HEK293 (cell line): ENCODE measurements at regions not wholly inside any gene's neighbourhood (a gene's known extent, or its start where the extent isn't known, plus 50 kb on each side); places are given as distances from the start of the nearest gene placed in this dataset.
"Not testable (repeated sequence)": the region's sequence is repeated elsewhere in the genome, so short reads cannot be mapped to it uniquely, and the experiment has no call there.

Experiments used
- CTCF ChIA-PET: fragments of 350-600 bp; formaldehyde crosslinking; extraction: SDS; loops from one replicate; lab custom pipeline; 2021; ENCODE audit warnings: antibody characterized with exemption; lab: Yijun Ruan, JAX
- POLR2A ChIA-PET: fragments of 300-600 bp; formaldehyde crosslinking; extraction: SDS; loops from one replicate; lab custom pipeline; 2020; ENCODE audit warnings: antibody characterized with exemption, inconsistent platforms; lab: Yijun Ruan, JAX
- H3K27ac ChIP-seq: fragments of 200-500 bp; sonication (Bioruptor generic); 2 replicates; pipeline ENCODE4 v1.5.1; 2014; ENCODE audit warnings: low read depth, low read length, control low read depth, inconsistent platforms; ENCODE audit errors: extremely low read depth
- H3K36me3 ChIP-seq, 2 experiments: fragments of 200-500 bp in 1 of 2; sonication (Bioruptor generic) in 1 of 2; 1 replicate in 1 of 2; 2 replicates in 1 of 2; pipeline ENCODE4 v1.5.1; 2014 to 2017; ENCODE audit warnings: inconsistent platforms in 2 of 2, low read length in 2 of 2; ENCODE audit not compliant: control insufficient read depth in 2 of 2, insufficient read depth in 1 of 2
- H3K4me1 ChIP-seq: fragments of 200-500 bp; sonication (Bioruptor generic); 2 replicates; pipeline ENCODE4 v1.5.1; 2014; ENCODE audit warnings: mild to moderate bottlenecking, low read length, inconsistent platforms; ENCODE audit not compliant: control insufficient read depth, insufficient read depth
- H3K4me3 ChIP-seq: 2 replicates; pipeline ENCODE4 v1.5.1; 2011; ENCODE audit warnings: low read depth, mild to moderate bottlenecking, control low read depth, low read length, moderate library complexity
- H3K9me3 ChIP-seq: fragments of 200-500 bp; sonication (Bioruptor generic); 2 replicates; pipeline ENCODE4 v1.5.1; 2014; ENCODE audit warnings: low read depth, low read length, inconsistent platforms; ENCODE audit not compliant: control insufficient read depth, insufficient read depth
- OVOL3 ChIP-seq: fragments of 450-650 bp; formaldehyde crosslinking; IDR thresholded peaks from 2 replicates; pipeline ENCODE4 v1.5.1; 2016; ENCODE audit warnings: missing biosample characterization, missing genetic modification characterization
- REPIN1 ChIP-seq: fragments of 450-650 bp; formaldehyde crosslinking; IDR thresholded peaks from 2 replicates; pipeline ENCODE4 v1.5.1; 2017; ENCODE audit warnings: missing biosample characterization, missing genetic modification characterization, low read depth
- ZBTB8A ChIP-seq: fragments of 450-650 bp; formaldehyde crosslinking; IDR thresholded peaks from 2 replicates; pipeline ENCODE4 v1.5.1; 2016; ENCODE audit warnings: missing biosample characterization, missing genetic modification characterization
- ZFHX2 ChIP-seq: fragments of 450-650 bp; formaldehyde crosslinking; conservative IDR thresholded peaks from 2 replicates; pipeline ENCODE4 v1.5.1; 2016; ENCODE audit warnings: missing biosample characterization, missing genetic modification characterization
- ZFP41 ChIP-seq: fragments of 450-650 bp; formaldehyde crosslinking; IDR thresholded peaks from 2 replicates; pipeline ENCODE4 v1.5.1; 2016; ENCODE audit warnings: missing biosample characterization, missing genetic modification characterization, borderline replicate concordance
- ZNF138 ChIP-seq: fragments of 450-650 bp; formaldehyde crosslinking; IDR thresholded peaks from 2 replicates; pipeline ENCODE4 v1.5.1; 2016; ENCODE audit warnings: missing biosample characterization, missing genetic modification characterization, borderline replicate concordance
- ZNF184 ChIP-seq: fragments of 450-650 bp; IDR thresholded peaks from 2 replicates; pipeline ENCODE4 v1.5.1; 2018; ENCODE audit warnings: missing biosample characterization, mild to moderate bottlenecking, missing genetic modification characterization
- ZNF214 ChIP-seq: fragments of 450-650 bp; formaldehyde crosslinking; IDR thresholded peaks from 2 replicates; pipeline ENCODE4 v1.5.1; 2017; ENCODE audit warnings: missing biosample characterization, mild to moderate bottlenecking, missing genetic modification characterization, borderline replicate concordance
- ZNF585B ChIP-seq: fragments of 450-650 bp; formaldehyde crosslinking; IDR thresholded peaks from 2 replicates; pipeline ENCODE4 v1.5.1; 2016; ENCODE audit warnings: missing biosample characterization, missing genetic modification characterization
- ZNF701 ChIP-seq: fragments of 450-650 bp; formaldehyde crosslinking; IDR thresholded peaks from 2 replicates; pipeline ENCODE4 v1.5.1; 2016; ENCODE audit warnings: missing biosample characterization, missing genetic modification characterization
- ZNF785 ChIP-seq: fragments of 450-650 bp; formaldehyde crosslinking; IDR thresholded peaks from 2 replicates; pipeline ENCODE4 v1.5.1; 2016; ENCODE audit warnings: missing biosample characterization, missing genetic modification characterization
- ZNF843 ChIP-seq: fragments of 450-650 bp; formaldehyde crosslinking; IDR thresholded peaks from 2 replicates; pipeline ENCODE4 v1.5.1; 2016; ENCODE audit warnings: missing biosample characterization, missing genetic modification characterization
- TF ChIP-seq, protein P1 (sequence below): fragments of 450-650 bp; formaldehyde crosslinking; IDR thresholded peaks from 2 replicates; pipeline ENCODE4 v1.5.1; 2016; ENCODE audit warnings: missing biosample characterization, missing genetic modification characterization
- TF ChIP-seq, protein P2 (sequence below): fragments of 450-650 bp; formaldehyde crosslinking; IDR thresholded peaks from 2 replicates; pipeline ENCODE4 v1.5.1; 2017; ENCODE audit warnings: missing biosample characterization, missing genetic modification characterization
- TF ChIP-seq, protein P3 (sequence below): fragments of 450-650 bp; formaldehyde crosslinking; IDR thresholded peaks from 2 replicates; pipeline ENCODE4 v1.5.0; 2017; ENCODE audit warnings: missing biosample characterization, missing genetic modification characterization, borderline replicate concordance

DNA sequence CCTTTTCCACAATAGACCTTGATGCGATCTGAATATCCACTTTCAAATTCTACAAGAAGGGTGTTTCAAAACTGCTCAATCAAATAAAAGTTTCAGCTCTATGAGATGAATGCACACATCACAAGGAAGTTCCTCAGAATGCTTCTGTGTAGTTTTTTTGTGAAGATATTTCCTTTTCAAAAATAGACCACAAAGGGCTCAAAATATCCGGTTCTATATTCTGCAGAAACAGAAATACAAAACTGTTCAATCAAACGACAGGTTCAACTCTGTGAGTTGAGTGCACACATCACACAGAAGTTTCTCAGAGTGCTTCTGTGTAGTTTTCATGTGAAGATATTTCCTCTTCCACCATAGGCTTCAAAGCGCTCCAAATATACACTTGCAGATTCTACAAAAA lies 293.9 kb upstream of the DEFB115 start (continued):
- TF ChIP-seq ZNF701 (tag by site-specific recombination) (no peak), ZNF138 (no peak), ZNF785 (no peak), ZFP41 (no peak), ZNF214 (tag by site-specific recombination) (no peak), OVOL3 (tag by site-specific recombination) (no peak), ZNF585B (tag by site-specific recombination) (no peak)
- TF ChIP-seq, protein P1, sequence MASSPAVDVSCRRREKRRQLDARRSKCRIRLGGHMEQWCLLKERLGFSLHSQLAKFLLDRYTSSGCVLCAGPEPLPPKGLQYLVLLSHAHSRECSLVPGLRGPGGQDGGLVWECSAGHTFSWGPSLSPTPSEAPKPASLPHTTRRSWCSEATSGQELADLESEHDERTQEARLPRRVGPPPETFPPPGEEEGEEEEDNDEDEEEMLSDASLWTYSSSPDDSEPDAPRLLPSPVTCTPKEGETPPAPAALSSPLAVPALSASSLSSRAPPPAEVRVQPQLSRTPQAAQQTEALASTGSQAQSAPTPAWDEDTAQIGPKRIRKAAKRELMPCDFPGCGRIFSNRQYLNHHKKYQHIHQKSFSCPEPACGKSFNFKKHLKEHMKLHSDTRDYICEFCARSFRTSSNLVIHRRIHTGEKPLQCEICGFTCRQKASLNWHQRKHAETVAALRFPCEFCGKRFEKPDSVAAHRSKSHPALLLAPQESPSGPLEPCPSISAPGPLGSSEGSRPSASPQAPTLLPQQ = no peak
- TF ChIP-seq, protein P2, sequence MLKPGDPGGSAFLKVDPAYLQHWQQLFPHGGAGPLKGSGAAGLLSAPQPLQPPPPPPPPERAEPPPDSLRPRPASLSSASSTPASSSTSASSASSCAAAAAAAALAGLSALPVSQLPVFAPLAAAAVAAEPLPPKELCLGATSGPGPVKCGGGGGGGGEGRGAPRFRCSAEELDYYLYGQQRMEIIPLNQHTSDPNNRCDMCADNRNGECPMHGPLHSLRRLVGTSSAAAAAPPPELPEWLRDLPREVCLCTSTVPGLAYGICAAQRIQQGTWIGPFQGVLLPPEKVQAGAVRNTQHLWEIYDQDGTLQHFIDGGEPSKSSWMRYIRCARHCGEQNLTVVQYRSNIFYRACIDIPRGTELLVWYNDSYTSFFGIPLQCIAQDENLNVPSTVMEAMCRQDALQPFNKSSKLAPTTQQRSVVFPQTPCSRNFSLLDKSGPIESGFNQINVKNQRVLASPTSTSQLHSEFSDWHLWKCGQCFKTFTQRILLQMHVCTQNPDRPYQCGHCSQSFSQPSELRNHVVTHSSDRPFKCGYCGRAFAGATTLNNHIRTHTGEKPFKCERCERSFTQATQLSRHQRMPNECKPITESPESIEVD = no peak

DNA sequence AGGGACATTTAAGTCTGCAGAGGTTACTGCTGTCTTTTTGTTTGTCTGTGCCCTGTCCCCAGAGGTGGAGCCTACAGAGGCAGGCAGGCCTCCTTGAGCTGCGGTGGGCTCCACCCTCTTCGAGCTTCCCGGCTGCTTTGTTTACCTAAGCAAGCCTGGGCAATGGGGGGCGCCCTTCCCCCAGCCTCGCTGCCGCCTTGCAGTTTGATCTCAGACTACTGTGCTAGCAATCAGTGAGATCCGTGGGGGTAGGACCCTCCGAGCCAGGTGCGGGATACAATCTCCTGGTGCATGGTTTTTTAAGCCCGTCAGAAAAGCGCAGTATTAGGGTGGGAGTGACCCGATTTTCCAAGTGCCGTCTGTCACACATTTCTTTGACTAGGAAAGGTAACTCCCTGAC lies 281.6 kb upstream of the DEFB115 start:
- H3K27ac ChIP-seq, H3K36me3 ChIP-seq, CTCF ChIA-PET, H3K4me1 ChIP-seq, POLR2A ChIA-PET, H3K4me3 ChIP-seq, H3K9me3 ChIP-seq: not testable (repeated sequence)

DNA sequence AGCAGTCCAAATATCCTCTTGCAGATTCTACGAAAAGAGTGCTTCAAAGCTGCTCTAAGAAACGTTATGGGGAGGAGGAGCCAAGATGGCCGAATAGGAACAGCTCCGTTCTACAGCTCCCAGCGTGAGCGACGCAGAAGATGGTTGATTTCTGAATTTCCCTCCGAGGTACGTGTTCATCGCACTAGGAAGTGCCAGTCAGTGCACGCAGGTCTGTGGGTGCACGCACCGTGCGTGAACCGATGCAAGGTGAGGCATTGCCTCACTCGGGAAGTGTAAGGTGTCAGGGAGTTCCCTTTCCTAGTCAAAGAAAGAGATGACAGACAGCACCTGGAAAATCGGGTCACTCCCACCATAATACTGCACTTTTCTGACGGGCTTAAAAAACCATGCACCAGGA lies 272.1 kb upstream of the DEFB115 start:
- ChIA-PET POLR2A (no interaction called here), CTCF (no interaction called here)
- H3K27ac ChIP-seq = no peak overlapping the region
- TF ChIP-seq ZNF184 (tag by site-specific recombination) = no peak
- no peak for TF ChIP-seq REPIN1
- TF ChIP-seq ZBTB8A (tag by site-specific recombination) = no peak
- no peak for TF ChIP-seq ZFHX2
- no peak for TF ChIP-seq ZNF843 (tag by site-specific recombination)
- TF ChIP-seq, protein P3, sequence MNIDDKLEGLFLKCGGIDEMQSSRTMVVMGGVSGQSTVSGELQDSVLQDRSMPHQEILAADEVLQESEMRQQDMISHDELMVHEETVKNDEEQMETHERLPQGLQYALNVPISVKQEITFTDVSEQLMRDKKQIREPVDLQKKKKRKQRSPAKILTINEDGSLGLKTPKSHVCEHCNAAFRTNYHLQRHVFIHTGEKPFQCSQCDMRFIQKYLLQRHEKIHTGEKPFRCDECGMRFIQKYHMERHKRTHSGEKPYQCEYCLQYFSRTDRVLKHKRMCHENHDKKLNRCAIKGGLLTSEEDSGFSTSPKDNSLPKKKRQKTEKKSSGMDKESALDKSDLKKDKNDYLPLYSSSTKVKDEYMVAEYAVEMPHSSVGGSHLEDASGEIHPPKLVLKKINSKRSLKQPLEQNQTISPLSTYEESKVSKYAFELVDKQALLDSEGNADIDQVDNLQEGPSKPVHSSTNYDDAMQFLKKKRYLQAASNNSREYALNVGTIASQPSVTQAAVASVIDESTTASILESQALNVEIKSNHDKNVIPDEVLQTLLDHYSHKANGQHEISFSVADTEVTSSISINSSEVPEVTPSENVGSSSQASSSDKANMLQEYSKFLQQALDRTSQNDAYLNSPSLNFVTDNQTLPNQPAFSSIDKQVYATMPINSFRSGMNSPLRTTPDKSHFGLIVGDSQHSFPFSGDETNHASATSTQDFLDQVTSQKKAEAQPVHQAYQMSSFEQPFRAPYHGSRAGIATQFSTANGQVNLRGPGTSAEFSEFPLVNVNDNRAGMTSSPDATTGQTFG (tag by site-specific recombination) = no peak
- no peaks in the 10 kb centered on the region for H3K36me3 ChIP-seq
- no peaks in the 10 kb centered on the region for H3K4me1 ChIP-seq
- no peaks in the 10 kb centered on the region for H3K9me3 ChIP-seq
- no peak overlapping the region for H3K4me3 ChIP-seq
